Astrocyte (in vitro differentiated cells and primary cell): ENCODE measurements at regions not wholly inside any gene's neighbourhood (a gene's known extent, or its start where the extent isn't known, plus 50 kb on each side); places are given as distances from the start of the nearest gene placed in this dataset.
"Not testable (repeated sequence)": the region's sequence is repeated elsewhere in the genome, so short reads cannot be mapped to it uniquely, and the experiment has no call there.

Experiments used
- CTCF ChIP-seq: IDR thresholded peaks from 2 replicates; pipeline ENCODE4 v1.5.1; 2011; ENCODE audit warnings: low read depth, mild to moderate bottlenecking, inconsistent platforms, low read length, moderate library complexity; ENCODE audit not compliant: insufficient read depth
- EZH2 ChIP-seq: IDR thresholded peaks from 2 replicates; pipeline ENCODE4 v1.6.1; 2012; ENCODE audit warnings: mild to moderate bottlenecking, low read length, inconsistent platforms; ENCODE audit not compliant: insufficient read depth

- not testable (repeated sequence) for TF ChIP-seq CTCF, EZH2
Measured at GRCh38 chr16:9016005-9016404, 52.3 kb upstream of the USP7 start.
